ENCODE measurements at regions not wholly inside any gene's neighbourhood (a gene's known extent, or its start where the extent isn't known, plus 50 kb on each side); places are given as distances from the start of the nearest gene placed in this dataset.

DNA sequence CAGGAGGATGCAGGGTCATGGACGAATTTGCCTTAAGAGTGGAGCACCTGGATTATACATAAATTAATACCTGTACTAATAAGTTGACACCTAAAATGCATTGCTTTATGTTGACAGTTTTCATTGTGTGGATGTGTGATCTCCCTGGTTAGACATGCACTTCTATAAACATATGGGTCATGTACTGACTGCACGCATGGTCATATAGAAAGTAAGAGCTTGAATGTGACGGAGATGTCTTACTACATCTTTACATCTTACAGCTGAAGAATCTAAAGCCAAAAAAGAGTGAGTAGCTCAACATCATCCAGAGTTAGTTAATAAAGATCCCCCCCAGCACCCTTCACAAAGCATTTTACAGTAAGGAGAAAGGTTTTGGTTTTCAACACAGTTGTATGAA lies 408.4 kb upstream of the JARID2 start:
- no peak for DNase-seq (ENCODE audit: low spot score)

- no peak for DNase-seq (ENCODE audit: low spot score)
These were observed 407.7 kb upstream of the JARID2 start for GRCh38 chr6:14838133-14838583.

DNA sequence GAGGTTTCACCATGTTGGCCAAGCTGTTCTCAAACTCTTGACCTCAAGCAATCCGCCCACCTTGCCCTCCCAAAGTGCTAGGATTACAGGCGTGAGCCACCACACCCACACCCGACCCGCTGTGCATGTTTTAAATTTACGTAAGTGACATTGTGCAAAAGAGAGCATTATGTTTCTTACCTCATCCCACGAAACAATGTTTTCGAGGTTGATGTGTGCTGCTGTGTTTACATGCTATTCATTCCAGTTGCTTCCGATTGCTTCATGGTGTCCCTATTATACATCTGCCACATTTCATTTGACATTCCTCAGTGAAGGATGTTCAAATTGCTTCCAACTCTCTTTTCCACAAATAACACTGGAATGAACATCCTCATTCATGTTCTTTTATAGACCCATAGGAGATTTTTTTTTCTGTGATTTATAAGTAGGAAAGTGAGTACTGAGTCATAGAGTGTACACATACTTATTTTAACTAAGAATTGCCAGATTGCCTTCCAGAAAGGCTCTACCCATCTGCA lies 403.9 kb upstream of the JARID2 start:
- no peak for DNase-seq (ENCODE audit: low spot score)

DNA sequence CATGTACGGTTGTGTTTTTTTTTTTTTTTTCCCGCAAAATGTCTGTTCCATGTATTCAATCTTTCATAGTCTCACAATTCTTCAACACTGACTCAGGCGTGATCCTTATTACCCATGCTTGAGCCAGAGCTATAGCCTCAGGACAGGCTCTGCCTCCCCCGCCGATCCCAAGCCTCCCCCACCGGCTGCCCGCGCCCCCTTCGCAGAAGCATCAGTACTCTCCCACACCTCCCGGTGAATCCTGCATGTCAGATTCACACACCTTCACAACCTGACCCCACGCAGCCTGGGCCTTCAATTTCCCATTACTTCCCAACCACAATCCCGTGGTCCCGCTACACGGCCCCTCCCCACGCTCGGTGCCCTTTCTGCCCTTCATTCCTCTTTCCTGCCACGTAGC lies 401.5 kb upstream of the JARID2 start:
- no peak for DNase-seq (ENCODE audit: low spot score)

DNA sequence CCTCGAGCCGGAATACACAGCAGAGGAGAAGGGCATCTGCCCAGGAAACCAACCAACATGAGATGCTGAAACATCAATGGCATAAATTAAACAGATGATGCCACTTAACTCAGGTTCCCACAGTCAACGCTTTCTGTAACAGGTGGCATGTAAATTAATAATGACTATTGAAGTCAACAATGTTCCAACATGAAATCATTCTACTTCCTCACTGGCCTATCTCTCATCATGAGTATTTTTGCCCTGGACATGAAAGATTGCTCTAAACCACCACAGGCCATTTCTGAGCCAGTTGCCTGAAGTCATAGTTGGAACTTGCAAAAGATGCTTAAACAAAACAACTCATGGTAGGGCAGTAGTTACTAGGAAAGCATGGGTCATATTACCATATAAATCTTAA lies 397.9 kb upstream of the JARID2 start:
- no peak for DNase-seq (ENCODE audit: low spot score)

DNA sequence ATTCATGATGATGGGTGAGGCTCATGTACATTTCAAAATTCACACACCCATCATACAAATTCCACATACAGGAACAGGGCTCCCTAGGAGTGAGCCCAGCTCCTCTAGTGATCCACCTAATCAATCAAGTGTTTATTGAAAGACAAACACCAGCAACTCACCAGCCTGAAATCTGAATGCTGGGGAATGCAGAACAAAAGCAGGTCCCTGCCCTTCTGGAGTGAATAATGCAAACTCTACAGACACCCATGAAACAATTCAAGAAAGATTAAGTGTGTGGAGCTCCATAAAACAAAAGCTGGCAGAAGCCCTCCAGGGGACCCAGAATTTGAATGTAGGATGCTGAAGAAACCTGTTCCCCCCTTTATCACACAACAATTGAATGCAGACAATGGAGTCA lies 396.7 kb upstream of the JARID2 start:
- no peak for DNase-seq (ENCODE audit: low spot score)

- no peak for DNase-seq (ENCODE audit: low spot score)
These were observed 394.6 kb upstream of the JARID2 start for GRCh38 chr6:14851281-14851680.

DNA sequence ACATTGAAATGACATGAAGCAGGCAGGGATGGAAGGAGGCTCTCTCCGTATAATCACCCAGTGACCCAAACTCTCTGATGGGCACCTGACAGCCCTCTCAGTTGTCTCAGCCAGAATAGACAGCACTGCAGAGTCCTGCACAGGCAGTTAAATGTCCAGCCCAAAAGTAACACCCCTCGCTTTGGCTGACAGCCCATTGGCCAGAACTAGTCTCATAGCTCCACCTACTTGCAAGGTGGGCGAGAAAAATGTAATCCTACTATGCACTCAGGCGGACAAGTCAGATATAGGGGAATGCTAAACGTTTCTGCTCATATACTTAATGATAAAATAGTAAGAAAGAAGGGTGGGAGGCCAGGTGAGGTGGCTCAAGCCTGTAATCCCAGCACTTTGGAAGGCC lies 393.5 kb upstream of the JARID2 start:
- DNase-seq (ENCODE audit: low spot score), result no peak

DNA sequence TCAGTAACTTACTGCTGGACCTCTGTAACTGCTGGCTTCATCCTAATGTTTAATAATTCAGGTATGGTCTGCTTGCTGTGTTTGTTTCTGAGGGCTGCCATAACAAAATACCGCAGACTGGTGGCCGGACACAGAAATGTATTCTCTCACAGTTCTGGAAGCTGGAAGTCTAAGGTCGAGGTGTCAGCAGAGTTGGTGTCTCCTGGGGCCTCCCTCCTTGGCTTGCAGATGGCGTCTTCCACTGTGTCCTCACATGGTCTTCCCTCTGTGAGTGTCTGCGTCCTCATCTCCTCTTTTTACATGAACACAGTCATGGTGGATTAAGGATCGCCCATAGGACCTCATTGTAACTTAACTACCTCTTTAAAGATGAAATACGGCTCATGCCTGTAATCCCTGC lies 389.7 kb upstream of the JARID2 start:
- DNase-seq (ENCODE audit: low spot score), result no peak

- peak; percentile 56 for DNase-seq (ENCODE audit: low spot score)
These were observed 388.9 kb upstream of the JARID2 start for GRCh38 chr6:14857001-14857400.

- no peak for DNase-seq (ENCODE audit: low spot score)
These were observed 388.4 kb upstream of the JARID2 start for GRCh38 chr6:14857501-14857900.

DNA sequence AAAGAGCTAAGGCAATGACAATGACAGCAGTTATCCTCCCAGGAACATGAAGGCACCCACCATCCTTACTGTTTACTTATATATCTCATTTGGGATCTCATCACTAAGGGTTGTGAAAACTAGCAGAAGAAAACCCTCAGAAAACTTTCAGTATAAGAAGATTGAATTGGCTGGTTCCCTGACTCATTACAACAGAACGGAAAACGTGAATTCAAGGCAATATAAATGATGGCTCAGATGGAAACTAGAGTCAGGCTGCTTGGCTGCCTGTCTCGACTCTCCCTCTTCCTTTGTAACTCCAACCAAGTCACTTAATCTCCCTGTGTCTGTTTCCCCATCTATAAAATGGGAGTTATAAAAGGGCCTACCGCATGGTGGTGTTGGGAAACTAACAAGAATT lies 387.1 kb upstream of the JARID2 start:
- DNase-seq (ENCODE audit: low spot score), result no peak

DNA sequence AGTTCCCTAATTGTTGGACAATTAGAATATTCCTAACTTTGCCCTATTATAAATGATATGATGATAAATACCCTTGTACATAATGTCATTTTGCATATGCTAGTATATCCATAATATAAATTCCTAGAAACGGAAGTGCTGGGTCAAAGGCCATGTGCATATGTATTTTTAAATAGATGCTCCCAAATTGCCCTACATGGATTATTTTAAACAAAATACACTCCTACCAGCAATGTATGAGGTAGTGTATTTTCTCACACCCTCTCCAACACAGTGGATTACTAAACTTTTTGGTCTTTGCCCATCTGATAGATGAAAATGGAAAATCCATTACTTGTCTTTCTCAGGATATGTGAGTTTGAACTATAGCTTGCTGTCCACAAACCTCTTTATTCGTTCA lies 385.1 kb upstream of the JARID2 start:
- DNase-seq (ENCODE audit: low spot score), result no peak

DNA sequence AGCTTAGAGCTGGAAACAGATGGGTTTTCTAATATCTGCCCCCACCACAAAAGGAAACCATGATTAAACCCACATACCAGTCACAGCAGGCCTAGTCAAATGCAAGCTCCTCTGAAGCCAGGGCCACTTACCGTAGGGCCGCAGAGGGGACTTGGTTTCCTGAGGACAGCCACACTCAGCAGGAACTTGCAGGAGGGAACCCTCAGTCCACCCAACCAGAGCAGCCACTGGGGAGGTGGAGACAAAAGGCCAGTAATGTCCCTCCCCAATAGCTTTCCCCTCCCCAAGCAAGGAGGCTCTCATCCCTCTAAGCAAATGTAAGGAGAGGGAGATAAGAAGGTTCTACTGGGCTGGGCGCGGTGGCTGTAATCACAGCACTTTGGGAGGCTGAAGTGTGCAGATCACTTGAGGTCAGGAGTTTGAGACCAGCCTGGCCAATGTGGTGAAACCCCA lies 384.4 kb upstream of the JARID2 start:
- no peak for DNase-seq (ENCODE audit: low spot score)

GRCh38 chr6:14862845-14863244 lies 383.0 kb upstream of the JARID2 start:
- DNase-seq (ENCODE audit: low spot score), result no peak

GRCh38 chr6:14863902-14864850 lies 381.7 kb upstream of the JARID2 start:
- DNase-seq (ENCODE audit: low spot score), result no peak

DNA sequence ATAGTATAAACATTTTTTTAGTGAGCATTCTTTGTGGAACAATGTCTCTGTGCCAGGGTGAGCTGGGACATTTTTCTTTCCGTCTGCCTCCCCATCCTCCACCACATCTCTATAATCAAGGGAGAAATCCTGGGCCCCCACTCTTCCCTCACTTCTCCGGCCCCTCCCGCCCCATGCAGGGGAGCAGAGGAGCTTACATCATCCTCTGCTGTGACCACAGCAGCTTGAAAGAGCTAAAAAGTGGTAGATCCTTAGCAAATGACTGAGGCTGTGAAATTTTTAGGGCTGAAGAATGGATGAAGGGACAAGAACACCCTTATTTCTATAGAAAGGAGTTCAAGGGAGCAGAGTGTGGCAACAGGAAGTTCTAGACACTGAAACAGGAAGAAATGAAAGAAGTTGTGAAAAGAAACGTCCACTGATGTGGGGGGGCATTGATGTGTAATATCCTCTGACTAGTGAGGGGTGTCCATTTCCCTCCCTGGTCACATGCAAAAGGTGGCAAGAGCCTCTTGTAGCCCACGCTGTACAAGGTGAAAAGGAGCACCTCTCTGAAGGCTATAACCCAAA lies 380.3 kb upstream of the JARID2 start:
- no peak for DNase-seq (ENCODE audit: low spot score)

GRCh38 chr6:14867802-14868201 lies 378.1 kb upstream of the JARID2 start:
- DNase-seq (ENCODE audit: low spot score), result no peak

- no peak for DNase-seq (ENCODE audit: low spot score)
These were observed 374.6 kb upstream of the JARID2 start for GRCh38 chr6:14871221-14871620.

DNA sequence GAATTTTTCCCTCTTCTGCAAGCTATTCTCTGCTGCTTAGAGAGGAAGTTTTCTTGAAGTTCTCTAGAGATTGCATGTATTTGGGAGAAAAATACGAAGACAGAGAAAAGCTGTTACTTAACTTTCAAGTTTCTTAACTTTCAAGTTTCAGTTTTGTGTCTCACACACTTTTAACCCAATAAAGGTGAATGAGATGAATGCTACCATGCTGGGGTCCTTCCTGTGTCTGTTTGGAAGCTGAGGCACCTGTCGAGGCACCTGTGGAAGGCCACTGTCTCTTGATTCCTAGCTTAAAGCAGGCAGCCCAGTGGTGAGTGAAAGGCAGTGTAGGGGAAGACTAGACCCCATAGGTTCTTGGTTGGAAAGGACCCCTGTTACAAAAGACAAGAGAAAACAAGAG lies 372.8 kb upstream of the JARID2 start:
- DNase-seq (ENCODE audit: low spot score), result no peak

GRCh38 chr6:14873781-14874441 lies 372.0 kb upstream of the JARID2 start:
- no peak for DNase-seq (ENCODE audit: low spot score)

DNA sequence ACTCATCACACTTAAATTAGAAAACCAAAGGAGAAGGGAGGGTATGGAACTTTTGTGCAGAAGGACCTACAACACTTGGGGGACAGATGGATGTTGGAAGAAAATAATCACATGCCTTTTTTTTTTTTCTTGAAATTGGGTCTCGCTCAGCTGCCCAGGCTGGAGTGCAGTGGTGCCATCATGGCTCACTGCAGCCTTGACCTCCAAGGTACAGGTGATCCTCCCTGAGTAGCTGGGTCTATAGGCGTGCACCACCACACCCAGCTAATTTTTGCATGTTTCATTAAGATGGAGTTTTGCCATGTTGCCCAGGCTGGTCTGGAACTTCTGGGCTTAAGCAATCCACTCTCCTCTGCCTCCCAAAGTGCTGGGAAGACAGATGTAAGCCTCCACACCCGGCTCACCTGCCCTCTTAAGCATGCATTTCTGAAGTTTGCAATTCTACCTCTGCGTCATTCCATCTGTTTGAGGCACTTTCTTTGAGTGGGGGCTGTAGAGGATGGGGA lies 370.8 kb upstream of the JARID2 start:
- DNase-seq (ENCODE audit: low spot score), result no peak
